WI38 (cell line): ENCODE measurements at regions not wholly inside any gene's neighbourhood (a gene's known extent, or its start where the extent isn't known, plus 50 kb on each side); places are given as distances from the start of the nearest gene placed in this dataset.

Source experiments
- H3K4me3 ChIP-seq: 2 replicates; pipeline ENCODE4 v1.5.1; 2011; ENCODE audit warnings: low read depth, mild to moderate bottlenecking, control low read depth, low read length
- TF ChIP-seq, protein P1 (sequence below): IDR thresholded peaks from 2 replicates; pipeline ENCODE4 v1.5.1; 2012; ENCODE audit warnings: low read depth, mild to moderate bottlenecking, control low read depth, low read length

DNA sequence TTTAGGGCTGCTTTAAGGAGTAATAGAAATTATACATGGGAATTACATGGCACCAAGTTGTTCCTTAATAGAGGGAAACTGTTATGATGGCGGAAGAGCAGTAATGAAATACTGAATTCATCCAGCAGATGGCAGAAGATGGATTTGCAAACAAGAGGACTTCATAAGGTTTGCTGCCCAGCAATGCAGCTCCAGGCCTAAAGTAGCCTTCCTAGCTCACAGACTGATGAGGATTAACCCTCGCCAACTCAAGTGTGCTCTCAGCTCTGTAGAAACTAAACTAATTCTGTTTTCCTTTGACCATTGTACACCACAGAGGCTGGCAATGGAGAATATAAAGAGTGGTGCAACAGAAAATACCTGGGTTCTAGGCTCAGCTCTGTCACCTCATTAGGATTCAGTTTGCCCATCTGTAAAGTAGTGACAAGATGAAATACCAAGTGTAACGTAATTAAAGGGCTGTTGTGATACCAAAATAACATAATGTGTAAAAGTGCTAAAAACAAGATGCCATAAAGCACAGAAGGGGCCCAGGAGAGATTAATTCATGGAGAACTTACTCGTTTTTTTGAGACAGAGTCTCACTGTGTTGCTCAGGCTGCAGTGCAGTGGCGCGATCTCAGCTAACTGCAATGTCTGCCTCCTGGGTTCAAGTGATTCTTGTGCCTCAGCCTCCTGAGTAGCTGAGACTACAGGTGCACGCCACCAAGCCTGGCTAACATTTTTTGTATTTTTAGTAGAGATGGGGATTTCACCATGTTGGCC lies 102.4 kb upstream of the SERBP1 start:
- TF ChIP-seq, protein P1, sequence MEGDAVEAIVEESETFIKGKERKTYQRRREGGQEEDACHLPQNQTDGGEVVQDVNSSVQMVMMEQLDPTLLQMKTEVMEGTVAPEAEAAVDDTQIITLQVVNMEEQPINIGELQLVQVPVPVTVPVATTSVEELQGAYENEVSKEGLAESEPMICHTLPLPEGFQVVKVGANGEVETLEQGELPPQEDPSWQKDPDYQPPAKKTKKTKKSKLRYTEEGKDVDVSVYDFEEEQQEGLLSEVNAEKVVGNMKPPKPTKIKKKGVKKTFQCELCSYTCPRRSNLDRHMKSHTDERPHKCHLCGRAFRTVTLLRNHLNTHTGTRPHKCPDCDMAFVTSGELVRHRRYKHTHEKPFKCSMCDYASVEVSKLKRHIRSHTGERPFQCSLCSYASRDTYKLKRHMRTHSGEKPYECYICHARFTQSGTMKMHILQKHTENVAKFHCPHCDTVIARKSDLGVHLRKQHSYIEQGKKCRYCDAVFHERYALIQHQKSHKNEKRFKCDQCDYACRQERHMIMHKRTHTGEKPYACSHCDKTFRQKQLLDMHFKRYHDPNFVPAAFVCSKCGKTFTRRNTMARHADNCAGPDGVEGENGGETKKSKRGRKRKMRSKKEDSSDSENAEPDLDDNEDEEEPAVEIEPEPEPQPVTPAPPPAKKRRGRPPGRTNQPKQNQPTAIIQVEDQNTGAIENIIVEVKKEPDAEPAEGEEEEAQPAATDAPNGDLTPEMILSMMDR: peak; percentile 22; the same call in 1 of the 2 replicates
- H3K4me3 ChIP-seq: no peak overlapping the region

DNA sequence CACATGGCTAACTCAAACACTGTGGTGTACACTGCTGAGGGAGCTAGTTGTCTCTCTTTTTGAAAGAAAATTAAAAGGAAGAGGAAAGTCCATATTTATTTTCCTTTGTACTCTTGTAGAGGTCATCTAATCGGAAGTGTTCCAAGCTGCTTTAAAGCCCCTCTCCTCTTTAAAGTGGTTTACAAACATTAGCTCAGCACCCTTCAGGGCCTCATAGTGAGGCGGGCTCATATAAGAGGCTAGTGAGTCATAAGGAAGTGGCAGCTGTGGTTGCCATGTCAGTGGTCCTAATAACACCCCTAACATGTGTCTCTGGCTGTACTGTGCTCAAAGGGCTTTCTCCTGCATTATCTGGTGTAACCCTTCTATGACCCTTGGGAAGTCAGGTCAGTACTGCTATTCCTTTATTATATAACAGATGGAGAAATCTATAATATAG lies 104.4 kb upstream of the SERBP1 start:
- TF ChIP-seq, protein P1: no peak

DNA sequence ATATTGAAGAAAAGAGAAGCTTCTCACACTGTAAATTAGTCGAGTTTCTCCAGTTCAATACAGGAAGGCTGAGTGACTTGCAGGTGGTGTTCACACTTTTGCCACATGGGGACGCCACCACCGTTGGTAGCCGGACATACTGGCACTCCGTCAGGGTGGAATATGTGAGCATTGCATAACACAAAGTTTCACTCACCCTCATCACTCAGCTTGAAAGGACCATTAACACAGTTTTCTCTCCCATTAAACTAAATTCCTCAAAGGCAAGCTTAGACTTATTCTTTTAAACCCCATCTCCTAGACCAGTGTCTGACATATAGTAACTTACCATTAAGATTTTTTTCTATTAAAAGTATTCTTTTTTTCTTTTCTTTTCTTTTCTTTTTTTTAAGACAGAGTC lies 105.3 kb upstream of the SERBP1 start:
- TF ChIP-seq, protein P1: peak; percentile 98
- no peak overlapping the region for H3K4me3 ChIP-seq

More for the DNA sequence above, 104.4 kb upstream of the SERBP1 start:
- no peak overlapping the region for H3K4me3 ChIP-seq

DNA sequence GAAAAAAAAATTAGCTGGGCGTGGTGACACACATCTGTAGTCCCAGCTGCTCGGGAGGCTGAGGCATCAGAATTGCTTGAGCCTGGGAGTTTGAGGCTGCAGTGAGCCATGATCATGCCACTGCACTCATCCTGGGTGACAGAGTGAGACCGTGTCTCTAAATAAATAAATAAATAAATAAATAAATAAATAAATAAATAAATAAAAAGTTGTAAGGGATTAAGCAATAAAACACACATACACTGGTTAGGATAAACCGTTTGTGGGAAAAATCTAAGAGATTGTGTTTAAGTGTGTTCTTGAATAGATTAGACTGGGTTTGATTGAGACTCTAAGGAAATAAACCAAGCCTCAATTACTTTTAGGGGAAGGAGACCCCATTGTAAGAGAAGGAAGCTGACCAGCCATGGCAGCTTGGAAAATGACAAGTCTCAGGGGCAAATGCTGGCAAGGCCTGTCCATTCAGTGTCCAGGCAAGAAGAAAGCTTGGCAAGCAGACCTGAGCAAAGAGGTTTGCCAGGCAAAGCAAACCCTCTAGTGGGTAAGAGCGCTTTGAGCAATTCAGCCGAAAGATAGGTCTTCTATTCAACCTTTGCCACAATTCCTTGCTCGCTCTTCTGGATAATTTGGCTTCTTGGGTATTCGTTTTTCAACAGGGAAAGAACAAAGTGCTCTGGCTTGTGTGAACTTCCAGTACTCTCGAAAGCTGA lies 106.9 kb upstream of the SERBP1 start:
- no peak overlapping the region for H3K4me3 ChIP-seq
- TF ChIP-seq, protein P1: no peak

DNA sequence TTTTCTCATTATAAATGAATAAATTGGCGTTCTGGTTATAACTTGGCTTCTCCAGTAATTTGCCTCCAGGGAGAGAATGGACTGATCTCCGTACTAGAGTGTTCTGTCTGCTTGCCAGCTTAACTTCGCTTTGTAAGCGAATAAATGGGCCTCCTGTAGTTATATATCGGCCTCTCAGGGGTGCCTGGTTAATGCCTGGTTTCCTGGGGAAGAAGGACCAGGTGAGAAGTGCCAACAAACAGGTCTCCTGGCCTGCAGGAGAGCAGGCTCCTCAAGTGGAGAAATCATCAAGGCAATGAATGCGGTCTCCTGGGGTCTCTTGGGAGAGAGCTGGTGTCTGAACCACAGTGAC lies 107.4 kb upstream of the SERBP1 start:
- TF ChIP-seq, protein P1: no peak
- no peak overlapping the region for H3K4me3 ChIP-seq

DNA sequence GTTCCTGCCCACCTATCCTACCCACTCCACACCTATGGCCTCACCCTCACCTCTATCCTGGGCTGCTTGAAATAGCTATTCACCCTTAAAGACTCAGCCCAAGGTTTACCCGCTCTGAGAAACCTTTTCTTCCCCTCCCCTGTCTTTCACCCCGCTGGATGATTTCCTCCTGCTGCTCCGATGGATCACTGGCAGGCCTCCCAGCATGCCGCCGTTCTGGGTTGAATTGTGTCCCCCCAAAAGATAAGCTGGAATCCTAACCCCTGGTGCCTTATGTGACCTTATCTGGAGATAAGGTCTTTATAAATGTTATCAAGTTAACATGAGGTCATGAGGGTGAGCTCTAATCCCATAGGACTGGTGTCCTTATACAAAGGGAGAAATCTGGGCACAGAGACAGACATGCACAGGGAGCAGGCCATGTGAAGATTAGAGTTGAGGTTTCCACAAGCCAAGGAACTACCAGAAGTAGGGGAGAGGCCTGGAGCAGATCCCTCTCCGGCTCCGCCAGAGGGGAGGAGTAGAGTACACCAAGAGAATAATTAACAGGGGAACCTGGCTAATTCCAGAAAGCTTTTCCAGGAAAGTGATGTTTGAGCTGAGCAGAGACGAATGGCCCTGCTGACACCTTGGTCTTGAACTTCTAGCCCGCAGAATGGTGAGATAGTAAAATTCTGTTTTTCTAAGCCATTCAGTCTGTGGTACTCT lies 110.0 kb upstream of the SERBP1 start:
- H3K4me3 ChIP-seq: no peak overlapping the region
- TF ChIP-seq, protein P1: no peak
